ENCODE measurements at regions not wholly inside any gene's neighbourhood (a gene's known extent, or its start where the extent isn't known, plus 50 kb on each side); places are given as distances from the start of the nearest gene placed in this dataset.

GRCh38 chr3:124293584-124293983 lies 301.7 kb upstream of the ROPN1 start:
- Histone ChIP-seq H3K9ac (ENCODE audit: low read length) (no peak overlapping the region), H3K36me3 (ENCODE audit: insufficient read depth, low read length) (no peaks in the 10 kb centered on the region), H4K20me1 (ENCODE audit: insufficient read depth, low read length) (no peaks in the 10 kb centered on the region), H2AFZ (ENCODE audit: low read length) (no peak overlapping the region), H3K4me3 (ENCODE audit: low read depth, low read length, poor library complexity, severe bottlenecking) (no peak overlapping the region), H3K4me1 (ENCODE audit: insufficient read depth, low read length, severe bottlenecking) (no peaks in the 10 kb centered on the region), H3K79me2 (ENCODE audit: insufficient read depth, low read length) (no peaks in the 10 kb centered on the region), H3K9me2 (ENCODE audit: low read depth, low read length) (no peaks in the 10 kb centered on the region), H3K27ac (ENCODE audit: low read depth, low read length, poor library complexity, severe bottlenecking) (no peak overlapping the region), H3F3A (ENCODE audit: insufficient read depth, low read length) (no peaks in the 10 kb centered on the region), H3K9me3 (ENCODE audit: low read length) (no peaks in the 10 kb centered on the region), H3K4me2 (ENCODE audit: low read length) (no peak overlapping the region), H3K27me3 (ENCODE audit: insufficient read depth, low read length) (0 out of 2 replicates have a peak, but pooled peaks cover 5% of the 10 kb centered on the region)
- TF ChIP-seq EZH2 (IDR thresholded peaks at IDR 0.05; ENCODE audit: borderline replicate concordance, low read length) (no peak), CTCF (IDR thresholded peaks at IDR 0.05; ENCODE audit: low read length) (no peak)

GRCh38 chr3:124295362-124295761 lies 303.4 kb upstream of the ROPN1 start:
- no peak overlapping the region for H3K4me3 ChIP-seq (ENCODE audit: low read depth, low read length, poor library complexity, severe bottlenecking)
- no peaks in the 10 kb centered on the region for H4K20me1 ChIP-seq (ENCODE audit: insufficient read depth, low read length)
- no peak overlapping the region for H3K4me2 ChIP-seq (ENCODE audit: low read length)
- H3K9ac ChIP-seq (ENCODE audit: low read length): no peak overlapping the region
- no peaks in the 10 kb centered on the region for H3K36me3 ChIP-seq (ENCODE audit: insufficient read depth, low read length)
- H3K9me2 ChIP-seq (ENCODE audit: low read depth, low read length): no peaks in the 10 kb centered on the region
- 0 out of 2 replicates have a peak, but pooled peaks cover 5% of the 10 kb centered on the region for H3K27me3 ChIP-seq (ENCODE audit: insufficient read depth, low read length)
- H3K9me3 ChIP-seq (ENCODE audit: low read length): no peaks in the 10 kb centered on the region
- no peak overlapping the region for H3K27ac ChIP-seq (ENCODE audit: low read depth, low read length, poor library complexity, severe bottlenecking)
- H3K4me1 ChIP-seq (ENCODE audit: insufficient read depth, low read length, severe bottlenecking): no peaks in the 10 kb centered on the region
- TF ChIP-seq EZH2 (IDR thresholded peaks at IDR 0.05; ENCODE audit: borderline replicate concordance, low read length) (no peak), CTCF (IDR thresholded peaks at IDR 0.05; ENCODE audit: low read length) (no peak)
- H3K79me2 ChIP-seq (ENCODE audit: insufficient read depth, low read length): no peaks in the 10 kb centered on the region
- no peak overlapping the region for H2AFZ ChIP-seq (ENCODE audit: low read length)
- H3F3A ChIP-seq (ENCODE audit: insufficient read depth, low read length): no peaks in the 10 kb centered on the region

GRCh38 chr3:124296406-124296805 lies 304.5 kb upstream of the ROPN1 start:
- H3F3A ChIP-seq (ENCODE audit: insufficient read depth, low read length): no peaks in the 10 kb centered on the region
- no peak overlapping the region for H3K27ac ChIP-seq (ENCODE audit: low read depth, low read length, poor library complexity, severe bottlenecking)
- no peaks in the 10 kb centered on the region for H3K9me3 ChIP-seq (ENCODE audit: low read length)
- H3K27me3 ChIP-seq (ENCODE audit: insufficient read depth, low read length): 0 out of 2 replicates have a peak, but pooled peaks cover 5% of the 10 kb centered on the region
- TF ChIP-seq CTCF (IDR thresholded peaks at IDR 0.05; ENCODE audit: low read length) (no peak), EZH2 (IDR thresholded peaks at IDR 0.05; ENCODE audit: borderline replicate concordance, low read length) (no peak)
- no peaks in the 10 kb centered on the region for H4K20me1 ChIP-seq (ENCODE audit: insufficient read depth, low read length)
- H3K4me1 ChIP-seq (ENCODE audit: insufficient read depth, low read length, severe bottlenecking): no peaks in the 10 kb centered on the region
- H3K36me3 ChIP-seq (ENCODE audit: insufficient read depth, low read length): no peaks in the 10 kb centered on the region
- H3K9ac ChIP-seq (ENCODE audit: low read length): no peak overlapping the region
- H3K4me3 ChIP-seq (ENCODE audit: low read depth, low read length, poor library complexity, severe bottlenecking): no peak overlapping the region
- H3K4me2 ChIP-seq (ENCODE audit: low read length): no peak overlapping the region
- H2AFZ ChIP-seq (ENCODE audit: low read length): no peak overlapping the region
- H3K9me2 ChIP-seq (ENCODE audit: low read depth, low read length): no peaks in the 10 kb centered on the region
- H3K79me2 ChIP-seq (ENCODE audit: insufficient read depth, low read length): no peaks in the 10 kb centered on the region
